ENCODE measurements at regions not wholly inside any gene's neighbourhood (a gene's known extent, or its start where the extent isn't known, plus 50 kb on each side); places are given as distances from the start of the nearest gene placed in this dataset.

- Mint-ChIP-seq H3K4me1 (ENCODE audit: low read depth) (no peaks in the 10 kb centered on the region), H3K36me3 (ENCODE audit: low read depth) (no peaks in the 10 kb centered on the region), H3K27me3 (peaks cover 10% of the 10 kb centered on the region), H3K9me3 (no peaks in the 10 kb centered on the region), H3K4me3 (no peak overlapping the region), H3K27ac (no peak overlapping the region)
- ATAC-seq (no peak), DNase-seq (no peak)
- POLR2A ChIA-PET = no interaction called here
- intact Hi-C loops (cut with micrococcal nuclease) = no loop called here
- CTCF ChIA-PET = interaction anchor here (1.5 kb wide), 1 partner anchor 13 kb away, joined by 3 read pairs; no protein-coding TSS in a partner anchor
- TF ChIP-seq CTCF (IDR thresholded peaks at IDR 0.05) = no peak
These were observed 637.6 kb upstream of the SGCD start for GRCh38 chr5:155689406-155689805.

- Mint-ChIP-seq H3K4me3 (no peak overlapping the region), H3K27ac (no peak overlapping the region), H3K4me1 (ENCODE audit: low read depth) (no peaks in the 10 kb centered on the region), H3K27me3 (no peaks in the 10 kb centered on the region), H3K36me3 (ENCODE audit: low read depth) (no peaks in the 10 kb centered on the region), H3K9me3 (no peaks in the 10 kb centered on the region)
- no peak for TF ChIP-seq CTCF (IDR thresholded peaks at IDR 0.05)
- intact Hi-C loops (cut with micrococcal nuclease) = no loop called here
- CTCF ChIA-PET = no interaction called here
- DNase-seq (no peak), ATAC-seq (no peak)
- POLR2A ChIA-PET = no interaction called here
These were observed 630.6 kb upstream of the SGCD start for GRCh38 chr5:155696362-155696761.

- no peaks in the 10 kb centered on the region for H3K9me3 Mint-ChIP-seq
- intact Hi-C loops (cut with micrococcal nuclease) = no loop called here
These were observed 629.7 kb upstream of the SGCD start for GRCh38 chr5:155697236-155697635.

GRCh38 chr5:155699385-155699784 lies 627.6 kb upstream of the SGCD start:
- Mint-ChIP-seq H3K27me3 (no peaks in the 10 kb centered on the region), H3K9me3 (no peaks in the 10 kb centered on the region), H3K36me3 (ENCODE audit: low read depth) (no peaks in the 10 kb centered on the region), H3K27ac (no peak overlapping the region), H3K4me1 (ENCODE audit: low read depth) (no peaks in the 10 kb centered on the region), H3K4me3 (no peak overlapping the region)
- intact Hi-C loops (cut with micrococcal nuclease) = no loop called here
- POLR2A ChIA-PET = no interaction called here
- ATAC-seq = no peak
- CTCF ChIA-PET = no interaction called here
- TF ChIP-seq CTCF (IDR thresholded peaks at IDR 0.05) = no peak
- DNase-seq = no peak

More at GRCh38 chr5:155697236-155697635, 629.7 kb upstream of the SGCD start:
- no peak overlapping the region for H3K4me3 Mint-ChIP-seq
- CTCF ChIA-PET = no interaction called here
- H3K27ac Mint-ChIP-seq = no peak overlapping the region
- POLR2A ChIA-PET = no interaction called here
- no peak for ATAC-seq
- no peaks in the 10 kb centered on the region for H3K4me1 Mint-ChIP-seq (ENCODE audit: low read depth)
- TF ChIP-seq CTCF (IDR thresholded peaks at IDR 0.05) = no peak
- no peak for DNase-seq
- no peaks in the 10 kb centered on the region for H3K36me3 Mint-ChIP-seq (ENCODE audit: low read depth)
- no peaks in the 10 kb centered on the region for H3K27me3 Mint-ChIP-seq

GRCh38 chr5:155700333-155700732 lies 626.6 kb upstream of the SGCD start:
- Mint-ChIP-seq H3K4me1 (ENCODE audit: low read depth) (no peaks in the 10 kb centered on the region), H3K4me3 (no peak overlapping the region), H3K36me3 (ENCODE audit: low read depth) (no peaks in the 10 kb centered on the region), H3K27me3 (no peaks in the 10 kb centered on the region), H3K27ac (no peak overlapping the region), H3K9me3 (no peaks in the 10 kb centered on the region)
- DNase-seq = peak; percentile 4
- no peak for ATAC-seq
- ChIA-PET POLR2A (no interaction called here), CTCF (interaction anchor here (0.6 kb wide), 2 partner anchors 136 to 1147 kb away, joined by 3 read pairs; no protein-coding TSS in a partner anchor)
- intact Hi-C loops (cut with micrococcal nuclease) = no loop called here
- TF ChIP-seq CTCF (IDR thresholded peaks at IDR 0.05) = no peak

Measured in activated CD8-positive, alpha-beta T cell treated with anti-CD3 and anti-CD28 coated beads for 36 hours (primary cell).